ENCODE measurements at regions not wholly inside any gene's neighbourhood (a gene's known extent, or its start where the extent isn't known, plus 50 kb on each side); places are given as distances from the start of the nearest gene placed in this dataset.

GRCh38 chr10:4473977-4474376 is 352.0 kb upstream of the AKR1E2 start:
- peak overlapping the region in 1 of 10 donors; percentile 2 for H3K4me3 Mint-ChIP-seq
- Histone ChIP-seq H3K4me3 (ENCODE audit: low read length) (no peak overlapping the region), H3K9me3 (ENCODE audit: control insufficient read depth in 2 of 3, low read length in 3 of 3) (no peaks in the 10 kb centered on the region), H3K27me3 (ENCODE audit: control insufficient read depth in 2 of 2, insufficient read depth in 2 of 2, low read length in 2 of 2) (no peaks in the 10 kb centered on the region), H3K36me3 (ENCODE audit: control insufficient read depth in 2 of 3, insufficient read depth in 3 of 3, low read length in 3 of 3) (no peaks in the 10 kb centered on the region), H3K27ac (ENCODE audit: low read depth, low read length) (no peak overlapping the region), H3K4me1 (ENCODE audit: control insufficient read depth in 2 of 2, insufficient read depth in 2 of 2, low read length in 2 of 2) (no peaks in the 10 kb centered on the region)
- DNase-seq: no peak
- ChIA-PET CTCF (interaction anchor here (0.7 kb wide), 1 partner anchor 229 kb away, joined by 6 read pairs; no protein-coding TSS in a partner anchor), POLR2A (no interaction called here)
- peaks cover 0 to 25% (median 0%) of the 10 kb centered on the region in 7 donors for H3K4me1 Mint-ChIP-seq
- ATAC-seq: no peak
- H3K9me3 Mint-ChIP-seq: peaks cover 0 to 4% (median 0%) of the 10 kb centered on the region in 11 donors
- H3K27me3 Mint-ChIP-seq: peaks cover 9 to 36% (median 23%) of the 10 kb centered on the region in 5 donors
- H3K27ac Mint-ChIP-seq: no peak overlapping the region
- H3K36me3 Mint-ChIP-seq: peaks cover 0 to 7% (median 0%) of the 10 kb centered on the region in 5 donors
- intact Hi-C loops (cut with micrococcal nuclease): no loop called here

- CTCF ChIA-PET: no interaction called here
- POLR2A ChIA-PET: no interaction called here
- DNase-seq: no peak
- H3K9me3 ChIP-seq (ENCODE audit: control insufficient read depth in 2 of 3, low read length in 3 of 3): no peaks in the 10 kb centered on the region
- H3K36me3 ChIP-seq (ENCODE audit: control insufficient read depth in 2 of 3, insufficient read depth in 3 of 3, low read length in 3 of 3): no peaks in the 10 kb centered on the region
- Mint-ChIP-seq H3K4me1 (peaks cover 0 to 21% (median 0%) of the 10 kb centered on the region in 7 donors), H3K9me3 (peaks cover 0 to 4% (median 0%) of the 10 kb centered on the region in 11 donors), H3K4me3 (no peak overlapping the region), H3K27ac (no peak overlapping the region), H3K27me3 (peaks cover 14 to 46% (median 31%) of the 10 kb centered on the region in 5 donors), H3K36me3 (peaks cover 0 to 7% (median 0%) of the 10 kb centered on the region in 5 donors)
- no peaks in the 10 kb centered on the region for H3K27me3 ChIP-seq (ENCODE audit: control insufficient read depth in 2 of 2, insufficient read depth in 2 of 2, low read length in 2 of 2)
- intact Hi-C loops (cut with micrococcal nuclease): no loop called here
- no peak overlapping the region for H3K27ac ChIP-seq (ENCODE audit: low read depth, low read length)
- H3K4me3 ChIP-seq (ENCODE audit: low read length): no peak overlapping the region
- no peak for ATAC-seq
- no peaks in the 10 kb centered on the region for H3K4me1 ChIP-seq (ENCODE audit: control insufficient read depth in 2 of 2, insufficient read depth in 2 of 2, low read length in 2 of 2)
Measured at GRCh38 chr10:4472190-4472904, 353.7 kb upstream of the AKR1E2 start.

- intact Hi-C loops (cut with micrococcal nuclease): no loop called here
- no peak for ATAC-seq
- Mint-ChIP-seq H3K27ac (no peak overlapping the region), H3K27me3 (peaks cover 22 to 56% (median 38%) of the 10 kb centered on the region in 5 donors), H3K36me3 (peaks cover 0 to 7% (median 0%) of the 10 kb centered on the region in 5 donors), H3K4me1 (peaks cover 0 to 21% (median 0%) of the 10 kb centered on the region in 7 donors), H3K4me3 (no peak overlapping the region), H3K9me3 (peaks cover 0 to 6% (median 0%) of the 10 kb centered on the region in 11 donors)
- Histone ChIP-seq H3K4me3 (ENCODE audit: low read length) (no peak overlapping the region), H3K4me1 (ENCODE audit: control insufficient read depth in 2 of 2, insufficient read depth in 2 of 2, low read length in 2 of 2) (no peaks in the 10 kb centered on the region), H3K9me3 (ENCODE audit: control insufficient read depth in 2 of 3, low read length in 3 of 3) (no peaks in the 10 kb centered on the region), H3K27me3 (ENCODE audit: control insufficient read depth in 2 of 2, insufficient read depth in 2 of 2, low read length in 2 of 2) (no peaks in the 10 kb centered on the region), H3K36me3 (ENCODE audit: control insufficient read depth in 2 of 3, insufficient read depth in 3 of 3, low read length in 3 of 3) (no peaks in the 10 kb centered on the region), H3K27ac (ENCODE audit: low read depth, low read length) (no peak overlapping the region)
- no peak for DNase-seq
- CTCF ChIA-PET: no interaction called here
- POLR2A ChIA-PET: no interaction called here
Measured at GRCh38 chr10:4470231-4470835, 355.7 kb upstream of the AKR1E2 start.

DNA sequence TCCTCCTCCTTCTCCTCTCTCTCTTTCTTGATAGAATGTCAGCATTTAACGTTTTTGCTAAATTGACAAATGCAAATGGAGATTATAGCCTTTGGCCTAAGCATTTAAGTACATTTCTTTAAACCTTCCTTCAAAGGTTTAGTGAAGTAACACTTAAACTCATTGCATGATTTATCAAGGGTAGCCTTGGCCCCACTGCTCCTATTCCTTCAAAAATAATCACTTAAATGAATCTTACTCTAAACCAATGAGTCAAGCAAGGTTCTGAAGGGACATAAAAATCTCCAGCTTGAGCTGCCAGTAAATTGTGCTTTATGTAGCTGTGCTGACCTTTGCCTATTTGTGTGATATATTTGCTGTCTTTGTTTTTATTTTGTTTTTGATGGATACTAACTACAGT is 358.5 kb upstream of the AKR1E2 start:
- Histone ChIP-seq H3K4me1 (ENCODE audit: control insufficient read depth in 2 of 2, insufficient read depth in 2 of 2, low read length in 2 of 2) (no peaks in the 10 kb centered on the region), H3K9me3 (ENCODE audit: control insufficient read depth in 2 of 3, low read length in 3 of 3) (no peaks in the 10 kb centered on the region), H3K27me3 (ENCODE audit: control insufficient read depth in 2 of 2, insufficient read depth in 2 of 2, low read length in 2 of 2) (no peaks in the 10 kb centered on the region), H3K36me3 (ENCODE audit: control insufficient read depth in 2 of 3, insufficient read depth in 3 of 3, low read length in 3 of 3) (no peaks in the 10 kb centered on the region), H3K27ac (ENCODE audit: low read depth, low read length) (no peak overlapping the region), H3K4me3 (ENCODE audit: low read length) (no peak overlapping the region)
- peaks cover 0 to 4% (median 0%) of the 10 kb centered on the region in 11 donors for H3K9me3 Mint-ChIP-seq
- H3K36me3 Mint-ChIP-seq: peaks cover 0 to 3% (median 0%) of the 10 kb centered on the region in 5 donors
- peaks cover 20 to 55% (median 27%) of the 10 kb centered on the region in 5 donors for H3K27me3 Mint-ChIP-seq
- no peak overlapping the region for H3K4me3 Mint-ChIP-seq
- H3K4me1 Mint-ChIP-seq: peaks cover 0 to 3% (median 0%) of the 10 kb centered on the region in 7 donors
- ATAC-seq (no peak), DNase-seq (no peak)
- H3K27ac Mint-ChIP-seq: no peak overlapping the region
- ChIA-PET POLR2A (no interaction called here), CTCF (no interaction called here)
- intact Hi-C loops (cut with micrococcal nuclease): no loop called here

- Mint-ChIP-seq H3K9me3 (peaks cover 0 to 4% (median 0%) of the 10 kb centered on the region in 11 donors), H3K27ac (no peak overlapping the region), H3K4me3 (no peak overlapping the region), H3K36me3 (peaks cover 0 to 1% (median 0%) of the 10 kb centered on the region in 5 donors), H3K4me1 (peaks cover 0 to 4% (median 0%) of the 10 kb centered on the region in 7 donors), H3K27me3 (peaks cover 8 to 32% (median 14%) of the 10 kb centered on the region in 5 donors)
- Histone ChIP-seq H3K4me1 (ENCODE audit: control insufficient read depth in 2 of 2, insufficient read depth in 2 of 2, low read length in 2 of 2) (no peaks in the 10 kb centered on the region), H3K4me3 (ENCODE audit: low read length) (no peak overlapping the region), H3K9me3 (ENCODE audit: control insufficient read depth in 2 of 3, low read length in 3 of 3) (no peaks in the 10 kb centered on the region), H3K27me3 (ENCODE audit: control insufficient read depth in 2 of 2, insufficient read depth in 2 of 2, low read length in 2 of 2) (no peaks in the 10 kb centered on the region), H3K36me3 (ENCODE audit: control insufficient read depth in 2 of 3, insufficient read depth in 3 of 3, low read length in 3 of 3) (no peaks in the 10 kb centered on the region), H3K27ac (ENCODE audit: low read depth, low read length) (no peak overlapping the region)
- no peak for ATAC-seq
- POLR2A ChIA-PET: no interaction called here
- intact Hi-C loops (cut with micrococcal nuclease): no loop called here
- DNase-seq: no peak
- CTCF ChIA-PET: no interaction called here
Measured at GRCh38 chr10:4460267-4460666, 365.7 kb upstream of the AKR1E2 start.

GRCh38 chr10:4459531-4459930 is 366.5 kb upstream of the AKR1E2 start:
- CTCF ChIA-PET: no interaction called here
- intact Hi-C loops (cut with micrococcal nuclease): no loop called here
- no peak for DNase-seq

More at GRCh38 chr10:4459531-4459930, 366.5 kb upstream of the AKR1E2 start:
- Histone ChIP-seq H3K9me3 (ENCODE audit: control insufficient read depth in 2 of 3, low read length in 3 of 3) (no peaks in the 10 kb centered on the region), H3K4me3 (ENCODE audit: low read length) (no peak overlapping the region), H3K36me3 (ENCODE audit: control insufficient read depth in 2 of 3, insufficient read depth in 3 of 3, low read length in 3 of 3) (no peaks in the 10 kb centered on the region), H3K27me3 (ENCODE audit: control insufficient read depth in 2 of 2, insufficient read depth in 2 of 2, low read length in 2 of 2) (no peaks in the 10 kb centered on the region), H3K27ac (ENCODE audit: low read depth, low read length) (no peak overlapping the region), H3K4me1 (ENCODE audit: control insufficient read depth in 2 of 2, insufficient read depth in 2 of 2, low read length in 2 of 2) (no peaks in the 10 kb centered on the region)
- Mint-ChIP-seq H3K4me3 (no peak overlapping the region), H3K27ac (no peak overlapping the region), H3K4me1 (peaks cover 0 to 4% (median 0%) of the 10 kb centered on the region in 7 donors), H3K27me3 (peaks cover 4 to 25% (median 14%) of the 10 kb centered on the region in 5 donors), H3K36me3 (peaks cover 0 to 1% (median 0%) of the 10 kb centered on the region in 5 donors), H3K9me3 (peaks cover 0 to 4% (median 0%) of the 10 kb centered on the region in 11 donors)
- POLR2A ChIA-PET: no interaction called here
- ATAC-seq: no peak

All from naive thymus-derived CD4-positive, alpha-beta T cell (primary cell).